Calu3 (cell line): ENCODE measurements at regions not wholly inside any gene's neighbourhood (a gene's known extent, or its start where the extent isn't known, plus 50 kb on each side); places are given as distances from the start of the nearest gene placed in this dataset.

Experiments
- BruUV-seq: library from RNA; stranded (reverse); fragments of 400-500 nt; replicated peaks from 2 replicates; lab custom pipeline; 2021; lab: Mats Ljungman, UMichigan
- CTCF ChIA-PET: fragments of 300-600 bp; sonication (Branson Sonifier 250); formaldehyde crosslinking; loops from one replicate; lab custom pipeline; 2022; ENCODE audit warnings: antibody characterized with exemption; lab: Charles Lee
- DNase-seq: peaks from one replicate; pipeline ENCODE4 v3.0.0; 2022
- H3K27ac Mint-ChIP-seq: one replicate; pipeline ENCODE4 v1.8.0; 2022; ENCODE audit warnings: mixed read lengths; ENCODE audit not compliant: unreplicated experiment
- H3K27me3 Mint-ChIP-seq: one replicate; pipeline ENCODE4 v1.8.0; 2022; ENCODE audit warnings: mixed read lengths; ENCODE audit not compliant: unreplicated experiment
- H3K36me3 Mint-ChIP-seq: one replicate; pipeline ENCODE4 v1.8.0; 2022; ENCODE audit warnings: mild to moderate bottlenecking, moderate library complexity, mixed read lengths; ENCODE audit not compliant: insufficient read depth, unreplicated experiment
- H3K4me1 Mint-ChIP-seq: one replicate; pipeline ENCODE4 v1.8.0; 2022; ENCODE audit warnings: mild to moderate bottlenecking, low read depth, mixed read lengths; ENCODE audit not compliant: unreplicated experiment
- H3K4me3 Mint-ChIP-seq: one replicate; pipeline ENCODE4 v1.8.0; 2022; ENCODE audit warnings: mild to moderate bottlenecking, low read depth, moderate library complexity, mixed read lengths; ENCODE audit not compliant: unreplicated experiment
- H3K9me3 Mint-ChIP-seq: one replicate; pipeline ENCODE4 v1.8.0; 2022; ENCODE audit warnings: low read depth, mixed read lengths; ENCODE audit not compliant: unreplicated experiment
- intact Hi-C: fragments of 100-400 bp; cut with micrococcal nuclease; formaldehyde crosslinking; loops from one replicate; pipeline ENCODE4 v1.10.0; 2022; ENCODE audit not compliant: unreplicated experiment
- TF ChIP-seq, protein P1 (sequence below): fragments of 200-600 bp; IDR thresholded peaks from one replicate; pipeline ENCODE4 v1.8.0; 2022; ENCODE audit warnings: antibody characterized with exemption; ENCODE audit not compliant: unreplicated experiment

DNA sequence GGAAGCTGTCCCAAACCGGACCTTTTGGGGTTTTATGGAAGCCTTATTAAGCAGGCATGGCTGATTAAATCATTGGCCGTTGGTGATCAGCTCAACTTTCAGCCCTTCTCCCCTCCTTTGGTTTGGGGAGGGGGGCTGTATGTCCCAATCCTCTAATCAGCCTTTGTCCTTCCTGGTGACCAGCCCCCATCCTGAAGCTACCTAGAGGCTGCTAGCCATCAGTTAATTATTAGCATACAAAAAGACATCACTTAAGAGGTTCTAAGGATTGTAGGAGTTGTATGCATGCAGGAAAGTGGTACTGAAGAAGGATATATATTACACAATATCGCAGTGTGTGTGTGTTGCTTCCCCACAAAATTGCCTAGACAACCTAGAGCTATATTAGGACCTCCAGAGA, 553.3 kb upstream of the FZD8 start:
- Mint-ChIP-seq H3K27ac (no peak overlapping the region), H3K27me3 (no peaks in the 10 kb centered on the region), H3K4me1 (no peaks in the 10 kb centered on the region), H3K36me3 (no peaks in the 10 kb centered on the region), H3K9me3 (peaks cover 18% of the 10 kb centered on the region), H3K4me3 (no peak overlapping the region)
- no peak for DNase-seq
- no TSS peak for BruUV-seq
- TF ChIP-seq, protein P1, sequence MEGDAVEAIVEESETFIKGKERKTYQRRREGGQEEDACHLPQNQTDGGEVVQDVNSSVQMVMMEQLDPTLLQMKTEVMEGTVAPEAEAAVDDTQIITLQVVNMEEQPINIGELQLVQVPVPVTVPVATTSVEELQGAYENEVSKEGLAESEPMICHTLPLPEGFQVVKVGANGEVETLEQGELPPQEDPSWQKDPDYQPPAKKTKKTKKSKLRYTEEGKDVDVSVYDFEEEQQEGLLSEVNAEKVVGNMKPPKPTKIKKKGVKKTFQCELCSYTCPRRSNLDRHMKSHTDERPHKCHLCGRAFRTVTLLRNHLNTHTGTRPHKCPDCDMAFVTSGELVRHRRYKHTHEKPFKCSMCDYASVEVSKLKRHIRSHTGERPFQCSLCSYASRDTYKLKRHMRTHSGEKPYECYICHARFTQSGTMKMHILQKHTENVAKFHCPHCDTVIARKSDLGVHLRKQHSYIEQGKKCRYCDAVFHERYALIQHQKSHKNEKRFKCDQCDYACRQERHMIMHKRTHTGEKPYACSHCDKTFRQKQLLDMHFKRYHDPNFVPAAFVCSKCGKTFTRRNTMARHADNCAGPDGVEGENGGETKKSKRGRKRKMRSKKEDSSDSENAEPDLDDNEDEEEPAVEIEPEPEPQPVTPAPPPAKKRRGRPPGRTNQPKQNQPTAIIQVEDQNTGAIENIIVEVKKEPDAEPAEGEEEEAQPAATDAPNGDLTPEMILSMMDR, result no peak
- intact Hi-C loops, result no loop called here
- CTCF ChIA-PET, result no interaction called here

DNA sequence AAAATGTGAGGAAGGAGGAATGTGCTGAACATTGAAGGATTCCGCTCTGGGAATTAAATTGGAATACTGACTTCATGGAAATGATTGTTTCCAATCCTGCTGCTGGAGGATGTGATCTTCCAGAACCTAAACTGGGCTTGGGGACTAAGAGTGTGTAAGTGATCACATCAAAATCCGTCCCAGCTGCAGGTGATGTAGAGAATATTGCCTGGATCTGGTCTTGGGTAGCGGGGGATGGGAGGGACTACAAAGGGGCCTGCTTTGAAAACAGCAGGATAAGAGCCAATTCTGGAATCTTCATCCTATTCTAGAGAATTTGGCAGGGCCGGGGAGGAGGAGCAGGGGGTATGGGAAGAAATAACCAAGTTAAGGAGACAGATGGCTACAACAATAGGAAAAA, 552.2 kb upstream of the FZD8 start:
- intact Hi-C loops, result no loop called here
- BruUV-seq, result no TSS peak
- peaks cover 21% of the 10 kb centered on the region for H3K9me3 Mint-ChIP-seq
- H3K27ac Mint-ChIP-seq, result no peak overlapping the region
- CTCF ChIA-PET, result no interaction called here
- H3K4me3 Mint-ChIP-seq, result no peak overlapping the region
- no peak for DNase-seq
- no peaks in the 10 kb centered on the region for H3K27me3 Mint-ChIP-seq
- no peaks in the 10 kb centered on the region for H3K4me1 Mint-ChIP-seq
- TF ChIP-seq, protein P1, result no peak
- H3K36me3 Mint-ChIP-seq, result no peaks in the 10 kb centered on the region

DNA sequence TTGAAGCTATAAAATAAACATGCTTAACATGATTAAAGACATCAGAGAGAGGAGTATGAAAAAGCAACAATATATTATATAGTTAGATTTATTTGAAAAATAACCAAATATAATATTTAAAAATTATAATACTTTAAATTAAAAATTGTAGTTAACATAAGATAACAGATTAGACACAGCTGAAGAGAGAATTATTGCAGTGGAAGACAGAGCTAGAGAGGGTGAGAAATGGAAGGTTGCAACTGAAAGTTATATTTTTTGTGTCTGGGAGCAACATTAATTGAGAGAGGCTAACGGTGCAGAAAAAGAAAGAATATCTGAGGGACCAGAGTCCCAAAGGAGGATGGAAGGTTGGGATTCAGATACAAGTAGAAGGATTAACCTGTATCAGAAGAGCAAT, 548.9 kb upstream of the FZD8 start:
- peaks cover 27% of the 10 kb centered on the region for H3K9me3 Mint-ChIP-seq
- CTCF ChIA-PET, result no interaction called here
- H3K27me3 Mint-ChIP-seq, result no peaks in the 10 kb centered on the region
- H3K36me3 Mint-ChIP-seq, result no peaks in the 10 kb centered on the region
- BruUV-seq, result no TSS peak
- DNase-seq, result no peak
- H3K4me1 Mint-ChIP-seq, result no peaks in the 10 kb centered on the region
- no peak overlapping the region for H3K27ac Mint-ChIP-seq
- intact Hi-C loops, result no loop called here
- TF ChIP-seq, protein P1, result no peak
- no peak overlapping the region for H3K4me3 Mint-ChIP-seq

DNA sequence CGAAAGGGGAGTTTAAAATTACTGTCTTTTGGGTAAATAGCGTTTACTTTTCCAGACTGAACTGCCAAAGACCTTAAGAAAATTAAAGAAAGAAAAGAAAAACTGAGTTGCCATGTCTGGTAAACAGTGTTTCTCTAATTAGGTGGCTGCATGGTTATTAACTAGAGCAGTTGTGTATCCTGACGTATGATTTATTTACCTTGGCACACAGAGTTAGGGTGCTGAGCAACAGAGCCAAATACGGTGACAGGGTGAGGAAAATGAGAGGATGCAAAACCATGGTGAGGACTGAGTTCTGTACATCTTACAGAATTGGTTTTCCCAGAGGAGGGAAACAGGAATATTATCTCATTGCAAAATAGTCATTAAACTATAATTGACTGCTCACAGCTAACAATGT, 546.4 kb upstream of the FZD8 start:
- Mint-ChIP-seq H3K4me3 (no peak overlapping the region), H3K9me3 (peaks cover 24% of the 10 kb centered on the region), H3K27me3 (no peaks in the 10 kb centered on the region), H3K36me3 (no peaks in the 10 kb centered on the region), H3K4me1 (no peaks in the 10 kb centered on the region), H3K27ac (no peak overlapping the region)
- no peak for DNase-seq
- BruUV-seq, result no TSS peak
- TF ChIP-seq, protein P1, result no peak
- CTCF ChIA-PET, result no interaction called here
- intact Hi-C loops, result no loop called here
